ENCODE measurements at regions not wholly inside any gene's neighbourhood (a gene's known extent, or its start where the extent isn't known, plus 50 kb on each side); places are given as distances from the start of the nearest gene placed in this dataset.

DNA sequence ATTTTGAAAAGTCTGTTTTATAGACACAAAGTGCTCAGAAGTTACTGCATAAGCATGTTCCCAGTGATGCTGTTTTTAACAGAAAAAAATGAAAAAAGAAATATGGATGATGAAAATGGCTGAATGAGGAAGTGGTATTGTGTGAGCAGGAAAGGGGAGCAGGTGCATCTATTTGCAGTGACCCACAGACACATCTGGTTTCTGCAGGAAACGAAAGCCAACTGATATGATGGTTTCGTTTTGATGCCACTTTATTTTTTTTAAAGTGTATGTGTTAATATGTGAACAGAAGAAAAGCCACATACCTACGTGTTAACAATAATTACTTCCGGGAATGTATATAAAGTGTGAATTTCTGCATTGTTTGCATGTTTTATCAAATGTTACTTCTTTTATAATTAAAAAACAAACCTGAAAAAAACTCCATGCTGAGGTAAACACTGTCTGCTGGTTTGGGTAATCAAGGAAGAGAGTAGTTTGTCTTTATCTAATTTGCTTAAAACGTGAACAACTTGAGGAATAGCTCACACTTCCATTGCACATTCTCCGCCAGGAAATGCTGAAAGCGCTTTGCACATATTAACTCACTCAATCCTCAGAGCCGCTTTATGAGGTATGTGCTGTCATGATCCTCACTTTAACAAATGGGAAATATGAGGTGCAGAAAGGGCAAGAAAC, 1335.9 kb downstream of the TBC1D22A start:
- no peak for DNase-seq (ENCODE audit: low read depth)

DNA sequence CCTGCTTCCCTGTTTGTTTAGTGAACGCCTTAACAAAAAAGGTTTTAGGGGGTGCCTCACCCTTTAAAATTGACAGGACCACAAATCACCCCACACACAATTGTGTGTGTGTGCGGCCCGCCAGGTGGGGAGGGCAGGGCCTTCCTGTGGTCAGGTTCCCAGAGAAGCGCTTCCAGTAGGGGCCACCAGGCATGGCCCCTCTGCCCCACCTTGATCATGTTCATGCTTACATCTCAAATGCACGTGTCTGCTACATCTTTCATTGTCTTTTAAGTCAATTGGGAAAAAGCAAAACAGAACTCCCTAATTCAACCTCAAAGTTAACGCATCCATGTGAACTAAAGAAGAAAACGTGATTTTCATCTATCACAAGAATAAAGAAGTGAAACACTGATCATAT, 1335.3 kb downstream of the TBC1D22A start:
- no peak for DNase-seq (ENCODE audit: low read depth)

DNA sequence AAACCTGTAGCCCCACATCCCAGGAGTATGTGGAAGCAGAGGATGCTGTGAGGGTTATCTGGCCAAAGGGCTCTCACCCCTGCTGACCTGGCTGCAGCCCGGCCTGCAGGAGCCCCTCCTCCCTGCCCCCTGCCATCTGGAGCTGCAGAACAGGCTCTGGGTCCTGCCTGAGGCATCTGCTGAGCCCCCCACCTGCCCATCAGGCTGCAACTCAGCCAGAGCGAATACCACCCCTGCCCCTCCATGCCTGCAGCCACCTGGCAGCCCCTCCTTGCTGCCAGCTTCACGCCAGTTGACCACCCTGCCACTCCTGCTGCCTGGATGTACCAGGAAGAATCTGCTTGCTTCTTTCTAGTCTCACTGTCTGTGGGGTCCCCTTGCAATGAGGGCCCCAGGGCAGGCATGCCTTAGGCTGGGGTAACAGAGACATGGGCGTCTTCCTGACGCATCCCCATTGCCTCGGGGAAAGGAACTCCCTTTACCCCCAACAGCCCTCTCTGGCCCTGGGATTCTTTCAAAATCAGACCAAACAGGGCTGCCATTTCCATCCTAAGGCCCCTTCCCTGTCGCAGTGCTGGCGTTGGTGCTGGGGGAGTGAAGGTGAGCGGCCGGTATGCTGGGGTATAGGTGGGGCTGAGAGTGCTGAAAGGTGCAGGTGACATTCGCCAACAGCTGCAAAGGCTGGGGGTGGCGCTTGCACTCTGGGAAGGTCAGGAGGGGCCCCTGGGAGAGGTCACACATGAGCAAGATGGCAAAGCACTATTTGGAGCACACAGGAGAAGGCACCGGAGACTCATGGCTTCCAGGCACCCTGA, 1334.6 kb downstream of the TBC1D22A start:
- no peak for DNase-seq (ENCODE audit: low read depth)

DNA sequence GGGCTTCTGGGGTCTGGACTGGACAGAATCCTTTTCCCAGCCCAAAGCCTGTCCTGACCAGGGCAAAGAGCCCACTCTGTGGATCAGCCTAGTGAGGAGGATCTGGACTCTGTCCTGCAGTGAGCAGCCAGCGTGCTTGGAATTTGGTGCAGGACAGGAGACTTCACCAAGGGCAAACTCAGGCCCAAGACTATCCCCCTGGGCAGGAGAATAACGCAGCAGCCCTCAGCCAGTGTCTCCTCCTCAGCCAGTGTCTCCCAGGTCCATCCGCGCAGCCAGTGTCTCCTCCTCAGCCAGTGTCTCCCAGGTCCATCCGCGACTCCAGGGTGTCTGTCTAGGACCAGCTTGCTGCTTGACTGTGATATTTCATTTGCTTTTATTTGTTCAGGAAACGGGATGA, 1334.0 kb downstream of the TBC1D22A start:
- no peak for DNase-seq (ENCODE audit: low read depth)

DNA sequence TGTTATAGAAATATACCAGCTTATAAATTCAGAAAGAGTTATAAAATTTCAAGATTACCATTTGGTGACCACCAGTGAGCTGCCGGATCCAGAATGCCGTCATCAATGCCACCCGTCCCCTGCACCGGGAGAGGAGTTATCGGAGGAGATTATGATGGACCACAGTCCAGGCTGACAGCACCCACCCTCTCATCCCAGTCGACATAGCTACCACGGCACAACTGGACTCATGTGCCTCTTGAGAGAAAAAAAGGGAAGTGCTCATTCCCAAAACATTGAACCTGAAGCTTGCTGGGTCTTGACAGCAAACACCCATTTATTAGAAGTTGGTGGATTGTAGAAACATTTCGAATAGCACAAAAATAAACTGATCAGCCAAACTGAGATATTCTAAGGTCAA, 1331.5 kb downstream of the TBC1D22A start:
- DNase-seq (ENCODE audit: low read depth): no peak

DNA sequence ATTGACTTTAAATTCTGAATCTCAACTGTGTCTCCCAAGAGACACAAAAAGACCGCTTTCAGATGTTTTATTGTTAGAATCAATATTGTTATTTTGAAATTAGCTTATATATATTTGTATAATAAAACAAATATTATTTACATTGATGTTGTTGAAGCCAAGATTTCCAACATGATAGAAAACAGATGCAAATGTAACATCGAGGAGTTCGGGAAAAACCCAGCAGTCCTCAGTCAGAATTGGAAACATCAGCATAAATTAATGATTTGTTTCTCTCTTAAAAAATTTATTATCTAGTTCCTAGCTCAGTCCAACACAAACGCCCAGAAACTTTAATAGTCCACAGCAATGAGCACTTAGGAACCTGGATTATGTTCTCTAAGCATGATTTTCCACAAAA, 1330.4 kb downstream of the TBC1D22A start:
- no peak for DNase-seq (ENCODE audit: low read depth)

DNA sequence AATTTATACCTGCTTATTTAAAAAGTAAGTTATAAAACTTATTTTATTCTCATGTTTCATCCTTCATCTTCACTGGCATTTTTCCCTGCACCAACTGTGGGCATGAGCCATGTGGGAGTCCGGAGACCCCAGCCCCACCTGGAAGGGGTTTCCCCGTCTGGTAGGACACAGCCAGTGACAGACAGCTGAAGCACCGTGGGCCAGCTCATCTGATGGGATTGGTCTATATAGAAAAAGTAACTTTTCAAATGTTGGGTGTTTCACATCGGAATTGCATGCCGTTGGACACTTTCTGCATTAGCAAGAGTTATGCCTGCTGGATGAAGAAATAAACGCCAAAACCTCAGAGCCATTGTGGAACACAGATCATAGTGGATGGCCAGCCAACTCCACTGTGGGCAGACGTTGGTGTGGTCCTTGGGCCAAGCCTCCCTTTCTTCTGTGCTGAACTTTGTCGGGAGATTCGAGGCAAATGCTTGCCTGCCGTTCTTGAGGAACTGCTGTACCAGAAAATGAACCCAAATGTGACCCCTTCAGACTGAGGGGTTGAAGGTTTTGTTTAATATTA, 1329.3 kb downstream of the TBC1D22A start:
- no peak for DNase-seq (ENCODE audit: low read depth)

DNA sequence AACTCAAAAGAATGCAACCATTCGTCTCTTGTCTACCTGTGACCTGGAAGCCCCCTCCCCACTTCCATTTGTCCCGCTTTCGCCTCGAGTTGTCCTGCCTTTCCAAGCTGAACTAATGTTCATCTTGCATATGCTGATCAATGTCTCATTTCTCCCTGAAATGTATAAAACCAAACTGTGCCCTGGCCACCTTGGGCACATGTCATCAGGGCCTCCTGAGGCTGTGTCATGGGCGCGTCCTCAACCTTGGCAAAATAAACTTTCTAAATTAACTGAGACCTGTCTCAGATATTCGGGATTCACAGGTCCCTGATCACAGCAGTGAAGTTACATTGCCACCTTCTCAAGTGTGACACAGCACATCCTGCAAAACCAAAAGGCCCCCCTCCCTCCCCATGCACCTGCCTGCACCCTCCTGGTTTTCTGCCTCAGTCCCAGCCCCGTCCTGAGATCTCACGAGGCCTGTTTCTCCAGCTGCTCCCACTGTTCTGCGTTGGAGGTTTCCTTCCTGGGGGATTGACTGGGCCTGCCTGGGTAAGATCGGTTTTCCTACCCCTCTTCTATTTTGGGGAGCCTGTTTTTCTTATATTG, 1328.7 kb downstream of the TBC1D22A start:
- DNase-seq (ENCODE audit: low read depth): no peak

DNA sequence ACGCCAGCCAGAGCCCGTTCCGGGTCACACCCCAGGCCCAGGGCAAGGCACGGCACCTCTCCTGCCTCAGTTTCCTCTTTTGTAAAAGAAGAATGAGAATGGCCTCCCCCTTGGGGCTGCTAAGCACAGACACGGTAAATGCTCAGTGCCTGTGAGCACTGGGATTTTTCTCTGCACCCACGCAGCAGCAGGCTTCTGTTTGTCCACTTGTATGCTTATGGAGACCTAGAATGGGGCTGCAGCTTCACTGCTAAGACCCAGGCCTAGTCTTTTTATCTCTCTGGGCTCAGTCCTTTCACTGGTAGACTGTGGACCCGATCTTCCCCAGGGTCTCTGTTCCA, 1327.9 kb downstream of the TBC1D22A start:
- no peak for DNase-seq (ENCODE audit: low read depth)

DNA sequence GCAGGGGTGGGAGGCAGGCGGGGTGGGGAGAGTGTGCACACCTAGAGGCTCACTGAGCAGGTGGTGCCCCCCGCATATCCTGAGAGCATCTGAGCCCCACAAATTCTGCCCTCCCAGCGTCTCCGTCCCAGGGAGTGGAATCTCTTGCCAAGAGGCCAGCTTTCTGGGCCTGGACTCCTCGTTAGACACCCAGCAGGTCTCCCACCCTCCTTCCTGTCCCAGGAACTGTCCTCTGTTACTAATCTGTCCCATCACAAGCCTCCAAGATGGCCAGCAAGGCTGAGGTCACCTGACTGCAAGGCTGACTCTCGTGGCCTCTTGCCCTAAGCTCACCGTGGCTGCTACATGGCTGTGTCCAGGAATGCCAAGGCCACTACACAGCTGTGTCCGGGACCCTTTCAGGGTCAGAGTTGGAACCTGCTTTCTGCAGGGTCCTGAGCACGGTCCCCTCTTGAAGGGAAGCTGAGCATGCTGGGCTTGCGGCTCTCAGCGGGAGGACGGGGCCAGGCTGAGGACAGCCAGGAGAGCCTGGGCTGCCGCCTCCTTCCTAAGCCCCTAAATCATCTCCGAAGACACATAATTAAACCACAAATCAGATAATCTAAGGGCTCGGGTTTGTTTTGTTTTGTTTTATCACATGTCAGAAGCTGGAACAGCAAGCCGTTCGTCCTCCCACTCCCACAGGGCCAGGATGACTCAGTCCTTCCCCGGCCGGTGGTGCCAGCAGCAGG, 1327.3 kb downstream of the TBC1D22A start:
- no peak for DNase-seq (ENCODE audit: low read depth)

DNA sequence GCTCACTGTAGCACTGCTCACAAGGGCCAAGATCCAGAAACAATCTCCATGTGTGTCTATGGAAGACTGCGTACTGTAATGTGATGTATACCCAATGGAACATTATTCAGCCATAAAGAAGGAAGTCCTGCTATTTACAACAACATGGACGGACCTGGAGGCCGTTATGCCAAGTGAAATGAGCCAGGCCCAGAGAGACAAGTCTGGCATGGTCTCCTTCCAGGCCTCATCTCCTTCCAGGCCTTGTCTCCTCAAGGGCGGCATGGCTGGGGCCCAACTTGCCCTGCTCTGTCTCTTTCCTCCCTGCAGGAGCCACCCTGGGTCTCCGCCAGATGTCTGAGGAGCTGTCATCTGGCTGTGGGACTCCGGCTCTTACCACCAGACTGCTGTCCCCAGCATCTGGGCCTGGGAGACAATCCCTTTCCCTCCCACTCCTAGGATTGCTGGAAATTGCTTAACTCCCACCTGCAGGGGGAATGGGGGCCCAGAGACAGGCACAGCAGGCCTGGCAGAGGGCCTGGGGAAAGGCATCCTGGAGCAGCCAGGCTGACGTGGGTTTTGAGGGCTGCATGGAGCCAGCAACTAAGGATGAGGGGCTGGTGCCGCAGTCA, 1326.6 kb downstream of the TBC1D22A start:
- no peak for DNase-seq (ENCODE audit: low read depth)

DNA sequence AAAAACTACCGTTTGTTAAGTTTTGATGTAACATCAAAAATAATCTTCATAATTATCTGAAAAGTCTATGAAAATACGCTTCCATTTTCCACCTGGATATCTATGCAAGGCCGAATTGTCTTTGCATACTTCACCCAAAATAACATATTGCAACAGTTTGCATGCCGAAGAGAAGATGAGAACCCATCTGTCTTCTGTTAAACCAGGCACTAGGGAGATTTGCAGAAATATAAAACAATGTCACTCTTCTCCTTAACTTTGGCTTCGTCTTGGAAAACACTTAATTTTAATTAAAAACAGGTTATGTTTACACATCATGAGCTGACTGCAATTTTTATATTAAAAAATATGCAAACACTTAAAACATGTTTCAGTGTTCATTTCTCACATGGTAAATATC, 1325.8 kb downstream of the TBC1D22A start:
- no peak for DNase-seq (ENCODE audit: low read depth)

DNA sequence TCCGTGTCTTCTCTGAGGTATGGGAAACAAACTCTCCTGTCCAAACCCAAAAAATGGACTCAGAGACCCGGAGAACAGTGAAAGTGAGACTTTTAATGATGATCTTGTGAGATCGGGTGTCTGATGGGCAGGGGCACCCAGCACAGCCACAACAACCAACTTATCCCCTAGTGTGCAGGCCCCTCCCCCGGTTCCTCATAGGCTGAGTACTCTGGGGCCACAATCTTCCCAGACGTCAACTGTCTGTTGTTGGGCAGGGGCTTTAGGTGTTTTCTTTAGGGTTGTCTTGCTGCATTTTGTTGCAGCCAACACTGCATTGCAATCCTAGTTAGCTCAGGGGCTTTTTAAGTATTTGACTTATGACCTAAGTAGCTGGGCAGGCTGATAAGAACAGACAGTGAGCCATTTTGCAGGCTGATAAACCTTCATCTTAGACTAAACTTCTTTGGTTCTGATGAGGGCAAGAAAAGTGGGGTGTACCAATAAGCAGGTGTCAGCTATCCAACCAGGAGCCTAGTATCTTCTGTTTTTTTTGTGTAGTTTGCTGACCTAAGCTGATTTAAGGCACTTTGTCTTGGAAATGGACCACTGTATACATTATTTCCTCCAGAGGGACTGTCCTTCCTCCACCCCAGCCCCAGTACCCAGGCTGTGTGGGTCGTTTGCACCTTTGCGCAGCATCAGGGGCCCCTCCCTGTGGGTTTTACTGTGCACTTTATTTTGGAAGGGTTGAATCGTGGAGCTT, 1323.6 kb downstream of the TBC1D22A start:
- no peak for DNase-seq (ENCODE audit: low read depth)

DNA sequence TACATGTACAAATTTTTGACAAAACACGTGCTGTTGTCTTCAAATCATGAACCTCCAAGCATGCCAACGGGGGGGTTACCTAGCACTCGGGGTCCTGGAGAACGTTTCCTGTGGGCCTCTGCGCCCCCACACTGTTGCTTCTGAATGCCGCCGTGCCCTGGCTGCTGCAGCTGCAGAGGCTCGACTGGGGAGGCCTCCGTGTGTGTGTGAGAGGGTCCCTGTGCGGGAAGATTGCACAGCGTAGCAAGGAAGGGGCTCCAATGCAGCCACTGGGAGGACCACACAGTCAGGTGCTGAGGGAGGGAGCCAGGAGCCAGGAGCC, 1322.2 kb downstream of the TBC1D22A start:
- no peak for DNase-seq (ENCODE audit: low read depth)

DNA sequence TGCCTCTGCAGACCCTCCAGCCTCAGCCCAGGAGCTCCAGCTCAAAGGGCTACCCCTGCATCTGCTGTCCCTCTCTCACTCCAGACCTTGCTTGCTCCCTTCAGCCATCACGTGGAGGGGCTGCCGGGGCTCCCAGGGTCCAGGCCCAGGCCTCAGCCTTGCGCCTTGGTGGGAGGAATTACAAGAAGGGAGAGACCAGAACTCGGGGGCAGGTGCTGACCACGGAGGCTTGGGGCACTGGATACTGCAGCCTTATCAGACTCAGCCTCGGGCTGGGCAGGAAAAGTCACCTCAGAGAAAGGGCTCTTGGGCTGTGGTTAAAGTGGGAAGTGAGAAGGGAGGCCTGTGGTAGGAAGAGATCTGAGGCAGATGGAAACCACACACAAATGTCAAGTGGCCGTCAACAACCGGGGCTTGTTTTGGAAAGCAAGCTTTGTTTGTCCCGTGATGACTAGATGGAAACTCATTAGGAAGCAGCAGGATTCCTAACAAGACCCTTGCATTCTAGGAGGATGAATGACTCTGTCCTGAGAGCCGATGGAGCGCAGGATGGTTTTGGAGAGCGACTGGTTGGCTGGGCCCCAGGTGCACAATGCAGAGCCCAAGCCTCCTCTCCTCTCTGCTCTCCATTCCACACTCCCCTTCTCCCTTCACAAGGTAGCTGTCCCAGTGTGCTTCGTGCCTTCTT, 1321.7 kb downstream of the TBC1D22A start:
- DNase-seq (ENCODE audit: low read depth): no peak

DNA sequence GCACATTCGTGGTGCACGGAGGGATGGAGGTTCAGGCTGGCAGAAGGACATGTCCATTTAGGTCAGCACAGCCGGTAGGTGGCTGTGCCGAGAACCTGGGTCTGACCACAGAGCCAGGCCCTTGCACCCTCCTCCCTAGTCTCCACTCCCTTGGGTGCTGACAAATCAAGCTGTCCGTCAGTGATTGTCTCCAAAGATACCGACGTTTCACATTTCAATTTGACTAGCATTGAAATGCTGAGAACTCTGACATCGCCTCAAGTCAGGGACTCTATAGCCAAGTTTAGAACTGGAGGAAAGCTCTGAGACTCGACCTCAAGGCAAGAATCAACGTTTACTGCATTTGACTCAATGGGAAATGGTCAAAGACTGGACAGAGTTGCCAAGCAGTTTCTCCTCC, 1321.1 kb downstream of the TBC1D22A start:
- no peak for DNase-seq (ENCODE audit: low read depth)

DNA sequence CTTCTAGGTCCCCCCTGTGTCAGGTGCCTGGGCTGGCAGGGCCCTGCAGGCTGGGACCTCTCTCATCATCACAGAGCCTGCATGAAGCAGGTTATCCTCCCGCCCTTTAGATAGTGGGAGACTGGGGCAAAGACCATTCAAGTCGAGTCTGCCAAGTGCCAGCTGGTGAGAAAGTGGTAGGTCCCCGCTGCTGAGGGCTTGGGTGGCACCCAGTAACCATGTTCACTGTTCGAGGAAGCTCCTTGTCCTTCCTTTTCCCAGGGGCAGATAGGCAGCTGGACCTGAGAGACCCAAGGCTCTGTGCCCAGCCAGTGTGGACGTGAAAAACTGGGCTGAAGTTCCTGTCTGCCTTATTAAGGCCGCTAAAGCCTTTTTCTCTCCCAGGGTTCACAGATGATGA, 1319.8 kb downstream of the TBC1D22A start:
- no peak for DNase-seq (ENCODE audit: low read depth)

DNA sequence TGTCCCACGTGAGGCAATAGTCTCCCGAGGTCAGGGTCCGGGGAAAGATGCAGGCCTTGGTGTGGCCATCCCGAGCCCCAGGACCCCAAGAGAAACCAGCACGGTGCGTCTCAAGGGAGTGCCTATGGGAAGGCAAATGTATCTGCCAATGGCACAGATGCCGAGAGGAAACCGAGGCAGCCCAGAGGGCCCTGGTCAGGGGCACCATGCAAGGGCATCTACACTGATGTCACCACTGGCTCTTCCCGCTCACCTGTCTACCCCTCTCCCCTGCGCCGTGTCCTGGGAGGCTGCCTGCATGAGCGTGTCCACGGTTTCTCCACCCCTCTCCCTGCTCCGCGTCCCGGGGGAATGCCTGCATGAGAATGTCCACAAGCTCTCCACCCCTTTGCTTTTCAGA, 1318.8 kb downstream of the TBC1D22A start:
- DNase-seq (ENCODE audit: low read depth): no peak

DNA sequence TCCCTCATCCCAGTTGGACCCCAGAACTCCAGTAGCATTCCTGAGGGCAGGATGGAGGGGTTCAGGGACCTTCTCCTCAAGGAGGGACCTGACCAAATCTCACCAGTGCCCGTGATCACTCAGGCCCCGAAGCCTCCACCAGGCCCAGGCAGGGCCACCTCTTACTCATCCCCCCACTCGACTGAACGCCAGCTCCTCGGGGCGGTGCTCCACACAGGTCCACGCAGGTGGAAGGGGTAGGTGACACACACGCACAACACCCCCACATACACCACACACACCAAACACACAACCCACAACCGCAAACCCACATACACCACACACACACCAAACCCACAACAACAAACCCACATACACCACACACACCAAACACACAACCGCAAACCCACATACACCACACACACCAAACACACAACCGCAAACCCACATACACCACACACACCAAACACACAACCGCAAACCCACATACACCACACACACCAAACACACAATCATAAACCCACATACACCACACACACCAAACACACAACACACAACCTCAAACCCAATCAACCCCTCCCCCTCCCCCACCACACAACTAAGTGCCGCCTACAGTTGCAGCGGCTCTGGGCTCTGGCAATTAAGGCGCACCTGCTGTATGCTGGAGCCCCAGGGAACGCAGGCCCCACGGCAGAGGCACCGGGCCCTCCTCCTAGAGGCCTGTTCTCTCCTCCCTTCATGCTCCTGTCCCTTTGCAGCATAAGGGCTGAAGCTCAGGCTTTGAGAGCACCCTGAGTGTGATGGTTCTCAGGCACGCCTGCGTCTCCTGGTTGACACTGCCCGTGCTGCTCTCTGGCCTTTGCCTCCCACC, 1318.1 kb downstream of the TBC1D22A start:
- DNase-seq (ENCODE audit: low read depth): no peak

All from activated T-helper 1 cell treated with Interleukin-2 at 50 U/mL for 16 hours (primary cell).